Inflammatory macrophage treated with lipopolysaccharide for 4 hours (primary cell): ENCODE measurements at regions not wholly inside any gene's neighbourhood (a gene's known extent, or its start where the extent isn't known, plus 50 kb on each side); places are given as distances from the start of the nearest gene placed in this dataset.

Source experiments
- DNase-seq: peaks from one replicate; pipeline ENCODE4 v3.0.0-alpha.2; 2020

DNA sequence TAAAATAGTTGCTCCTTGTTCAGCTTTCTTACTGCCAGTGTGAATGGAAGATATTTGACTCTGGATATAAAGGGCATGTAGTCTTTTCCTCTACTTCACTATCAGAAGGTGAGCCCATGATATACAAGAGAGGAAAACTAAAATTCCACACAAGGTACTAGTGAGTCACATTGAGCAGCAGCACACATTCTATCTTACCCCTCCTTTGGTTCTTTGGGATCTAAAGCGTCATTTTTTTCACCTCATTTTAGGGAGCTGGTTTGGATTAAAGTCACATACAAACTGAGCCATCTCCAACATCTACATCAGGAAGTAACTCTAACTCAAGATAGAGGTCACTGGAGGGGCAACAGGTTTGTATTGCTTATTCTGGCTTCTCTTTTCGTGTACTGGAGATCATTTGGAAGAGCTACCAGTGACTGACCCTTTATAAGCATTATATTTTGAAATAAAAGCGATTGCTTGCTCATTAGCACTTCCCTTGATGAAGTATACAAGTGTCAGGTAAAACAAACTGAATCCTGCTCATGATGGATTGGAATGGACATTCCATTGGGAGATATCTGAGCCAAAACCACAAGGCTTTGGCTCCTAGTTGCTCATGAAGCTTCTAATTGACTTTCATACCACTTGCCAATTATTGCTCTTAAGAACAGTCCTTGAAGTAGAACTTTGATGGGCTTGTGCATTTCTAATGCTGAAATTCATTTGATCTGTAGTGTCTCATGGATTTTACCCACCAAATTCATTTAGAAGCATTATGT lies 124.1 kb downstream of the SPCS3 start:
- DNase-seq = no peak

DNA sequence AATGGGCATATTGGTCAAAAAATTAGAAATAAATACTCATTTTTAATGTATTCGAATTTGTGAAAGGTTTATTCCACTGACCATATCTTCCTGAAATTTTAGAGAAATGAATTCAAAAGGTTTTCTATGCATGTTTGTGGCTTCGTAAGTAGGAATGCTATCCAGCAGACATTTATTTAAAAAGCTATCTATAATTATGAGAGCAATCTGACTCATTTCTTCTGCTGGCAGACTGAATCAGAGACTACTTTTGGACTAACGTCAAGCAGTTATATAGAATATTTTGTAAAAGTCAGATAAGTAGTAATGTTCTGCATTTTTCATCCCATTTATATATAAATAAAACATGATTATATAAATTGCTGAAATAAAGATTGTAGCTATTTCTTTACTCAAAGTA lies 125.0 kb downstream of the SPCS3 start:
- DNase-seq = no peak

DNA sequence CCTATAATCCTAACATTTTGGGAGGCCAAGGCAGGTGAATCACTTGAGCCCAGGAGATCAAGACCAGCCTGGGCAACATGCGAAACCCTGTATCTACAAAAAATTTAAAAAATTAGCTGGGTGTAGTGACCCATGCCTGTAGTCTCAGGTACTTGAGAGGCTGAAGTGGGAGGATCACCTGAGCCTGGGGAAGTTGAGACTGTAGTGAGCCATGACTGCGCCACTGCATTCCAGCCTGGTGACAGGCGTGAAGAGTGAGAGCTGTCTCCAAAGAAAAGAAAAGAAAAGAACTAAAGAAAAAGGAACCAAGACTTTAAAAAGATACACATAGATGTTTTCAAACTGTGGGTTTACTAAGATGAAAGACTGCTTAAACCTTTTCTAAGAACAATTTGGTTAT lies 129.0 kb downstream of the SPCS3 start:
- DNase-seq = no peak

GRCh38 chr4:176451443-176451842 lies 131.7 kb downstream of the SPCS3 start:
- DNase-seq = no peak

GRCh38 chr4:176453079-176453478 lies 133.3 kb downstream of the SPCS3 start:
- no peak for DNase-seq

DNA sequence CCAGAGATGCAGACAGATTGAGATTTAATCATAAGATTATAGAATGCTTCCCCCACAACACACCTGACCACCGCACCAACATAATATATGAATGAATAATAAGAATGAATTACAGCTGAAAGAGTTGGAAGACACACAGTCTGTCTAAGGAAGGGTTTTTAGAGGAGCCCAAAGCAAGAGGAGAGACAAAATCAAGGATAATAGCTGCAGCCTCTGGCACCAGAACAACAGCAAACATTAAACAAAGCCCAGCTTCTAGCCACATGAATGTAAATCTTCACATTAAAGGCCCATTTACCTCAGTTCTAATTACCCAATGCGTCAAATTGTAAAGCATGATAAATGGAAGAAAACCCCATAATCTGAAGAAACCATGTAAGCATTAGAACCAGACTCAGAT lies 133.9 kb downstream of the SPCS3 start:
- no peak for DNase-seq

GRCh38 chr4:176464748-176465147 lies 145.0 kb downstream of the SPCS3 start:
- no peak for DNase-seq

- DNase-seq = no peak
These were observed 147.2 kb downstream of the SPCS3 start for GRCh38 chr4:176467001-176467400.

- DNase-seq = no peak
These were observed 149.8 kb downstream of the SPCS3 start for GRCh38 chr4:176469546-176469945.

DNA sequence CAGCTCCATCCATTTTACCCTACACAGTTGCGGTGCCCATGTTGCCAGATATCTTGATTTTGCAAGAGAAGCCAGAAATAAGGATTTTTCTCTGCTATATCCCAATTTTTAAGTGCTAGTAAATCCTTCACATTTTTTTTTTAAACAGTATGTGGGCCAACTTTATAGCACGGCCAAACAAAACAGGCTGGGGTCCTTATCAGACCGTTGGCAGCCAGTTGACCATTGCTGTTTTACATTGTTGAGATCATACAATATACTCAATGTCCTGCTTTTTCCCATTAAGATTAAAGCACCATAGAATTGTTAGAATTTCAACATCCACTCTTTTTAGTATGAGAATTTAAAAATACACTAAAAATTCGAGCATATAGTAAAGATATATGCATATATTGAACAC lies 150.9 kb downstream of the SPCS3 start:
- no peak for DNase-seq

- DNase-seq = no peak
These were observed 155.3 kb downstream of the SPCS3 start for GRCh38 chr4:176475067-176475466.

GRCh38 chr4:176478076-176478475 lies 158.3 kb downstream of the SPCS3 start:
- no peak for DNase-seq

GRCh38 chr4:176479767-176480166 lies 160.0 kb downstream of the SPCS3 start:
- DNase-seq = no peak

GRCh38 chr4:176482972-176483371 lies 163.2 kb downstream of the SPCS3 start:
- DNase-seq = no peak

DNA sequence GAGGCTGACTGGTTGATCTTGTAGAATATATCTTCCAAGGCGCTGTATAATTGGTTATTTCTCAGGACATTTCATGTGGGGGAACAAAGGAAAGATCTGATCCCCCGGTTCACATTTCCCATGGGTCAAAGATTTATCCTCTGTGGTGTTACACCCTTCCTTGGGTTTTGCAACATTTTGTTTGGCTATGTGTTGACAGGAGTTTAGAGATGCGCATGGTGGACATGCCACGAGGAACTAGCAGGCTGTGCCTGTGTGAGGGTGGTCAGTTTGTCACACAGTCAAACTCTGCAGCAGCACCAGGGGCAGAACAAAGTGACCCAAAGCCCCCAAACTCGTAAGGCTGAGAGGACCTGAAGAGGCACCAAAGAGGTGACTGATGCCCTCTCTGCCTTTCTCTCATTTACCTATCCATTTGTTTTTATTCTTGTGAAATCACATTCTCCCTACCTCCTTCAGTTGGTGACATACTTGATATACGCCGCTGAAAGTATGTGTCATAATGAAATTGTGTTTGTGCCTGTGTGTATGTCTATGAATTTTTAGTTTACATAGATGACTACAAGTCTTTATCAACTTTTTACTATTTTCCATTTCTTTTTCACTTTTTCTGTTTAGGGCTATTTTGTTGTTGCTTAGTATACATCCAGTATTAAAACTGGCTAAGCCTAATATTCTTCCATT lies 164.7 kb downstream of the SPCS3 start:
- no peak for DNase-seq

- DNase-seq = no peak
These were observed 169.2 kb downstream of the SPCS3 start for GRCh38 chr4:176489001-176489400.

- peak; percentile 8 for DNase-seq
These were observed 173.0 kb downstream of the SPCS3 start for GRCh38 chr4:176492646-176493302.

DNA sequence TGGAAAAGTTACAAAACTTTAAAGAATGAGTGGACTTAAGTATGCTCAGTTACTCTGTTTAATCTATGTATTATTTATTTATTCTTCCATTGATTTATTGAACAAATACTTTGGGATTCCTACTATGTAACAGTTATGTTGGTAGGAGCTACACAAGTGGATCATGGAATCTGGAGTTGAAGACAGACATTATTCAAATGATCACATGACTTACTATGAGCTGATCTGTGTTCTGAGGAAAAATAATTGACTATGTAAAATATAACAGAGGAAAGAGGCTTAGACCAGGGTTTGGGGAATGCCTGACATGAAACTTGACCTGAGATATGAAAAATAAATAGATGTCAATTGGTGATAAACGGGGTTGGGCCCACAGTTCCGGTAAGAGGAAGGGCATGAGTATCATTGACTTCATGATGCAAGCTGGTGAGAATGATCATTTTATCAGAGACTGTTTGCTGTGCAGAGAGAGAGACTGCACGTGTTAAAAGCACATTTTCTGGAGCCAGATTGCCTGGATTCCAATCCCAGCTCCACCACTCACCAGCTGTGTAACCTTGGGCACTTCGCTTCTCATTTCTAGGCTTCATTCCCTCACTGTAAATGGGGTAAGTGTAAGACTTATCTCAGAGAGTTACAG lies 179.0 kb downstream of the SPCS3 start:
- no peak for DNase-seq

DNA sequence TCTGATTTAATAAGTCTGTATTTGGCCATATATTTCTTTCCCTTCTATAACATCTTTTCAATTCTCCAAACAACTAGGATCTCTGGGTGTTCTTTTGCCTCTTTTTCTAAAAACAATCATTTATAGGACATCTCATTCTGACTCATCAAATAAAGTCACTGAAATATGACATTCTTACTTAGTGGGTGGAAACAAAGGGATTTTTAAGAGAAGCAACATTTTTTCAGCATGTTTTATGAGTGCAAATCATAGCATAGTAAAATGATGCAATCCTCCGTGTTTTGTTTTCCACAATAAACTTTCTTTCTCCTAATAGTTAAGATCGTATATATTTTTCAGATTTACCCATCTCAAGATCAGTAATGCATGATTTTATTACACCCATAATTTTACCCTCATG lies 179.8 kb downstream of the SPCS3 start:
- no peak for DNase-seq

DNA sequence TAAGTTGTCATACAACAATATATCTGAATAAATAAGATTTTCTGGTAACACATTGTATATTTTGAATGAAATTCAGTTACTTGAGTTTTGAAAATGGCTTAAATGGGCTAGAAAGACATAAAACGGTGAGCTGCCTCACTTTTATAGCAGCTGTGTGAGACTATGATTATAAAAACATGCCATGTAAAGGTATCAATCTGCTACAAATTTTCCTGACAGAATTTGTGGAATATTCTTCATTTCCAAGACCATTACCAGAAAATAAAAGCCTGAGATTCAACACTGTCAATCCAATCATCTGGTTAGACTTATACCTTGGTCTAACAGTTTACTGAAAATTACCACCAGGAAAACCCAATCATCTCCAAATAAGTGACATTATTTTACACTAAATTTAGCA lies 181.1 kb downstream of the SPCS3 start:
- DNase-seq = no peak

- DNase-seq = no peak
These were observed 184.4 kb downstream of the SPCS3 start for GRCh38 chr4:176504118-176504517.

DNA sequence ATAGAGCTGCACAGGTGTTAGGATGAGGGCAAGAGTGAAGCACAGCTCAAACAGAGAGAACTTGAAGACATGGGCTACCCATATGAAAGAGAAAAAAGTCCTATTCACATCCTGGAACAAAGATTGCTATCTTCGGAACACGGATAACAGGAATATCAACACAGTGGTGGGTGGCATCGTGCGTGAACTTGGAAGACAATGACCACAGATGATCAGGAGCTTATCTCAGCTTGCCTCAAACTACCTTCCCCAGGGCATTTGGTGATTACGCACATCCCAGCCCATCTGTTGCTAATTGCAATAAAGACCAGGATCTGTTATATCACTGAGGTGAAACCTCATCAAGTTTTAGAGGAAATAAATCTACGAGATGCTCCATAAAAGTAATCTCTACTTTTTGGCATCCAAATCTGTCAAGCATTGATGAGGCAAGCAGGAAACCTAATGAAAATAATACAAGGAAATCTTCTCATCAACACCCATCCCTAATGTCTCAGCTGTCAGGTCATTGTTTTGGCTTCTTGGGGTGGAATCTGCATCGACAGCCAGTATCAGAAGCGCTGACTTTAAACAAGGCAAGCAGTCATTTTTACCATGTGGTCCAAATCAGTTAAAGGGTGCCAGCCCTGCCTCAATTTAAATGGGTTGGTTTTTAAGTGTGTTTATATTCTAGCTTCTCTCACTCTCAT lies 188.2 kb downstream of the SPCS3 start:
- DNase-seq = no peak

DNA sequence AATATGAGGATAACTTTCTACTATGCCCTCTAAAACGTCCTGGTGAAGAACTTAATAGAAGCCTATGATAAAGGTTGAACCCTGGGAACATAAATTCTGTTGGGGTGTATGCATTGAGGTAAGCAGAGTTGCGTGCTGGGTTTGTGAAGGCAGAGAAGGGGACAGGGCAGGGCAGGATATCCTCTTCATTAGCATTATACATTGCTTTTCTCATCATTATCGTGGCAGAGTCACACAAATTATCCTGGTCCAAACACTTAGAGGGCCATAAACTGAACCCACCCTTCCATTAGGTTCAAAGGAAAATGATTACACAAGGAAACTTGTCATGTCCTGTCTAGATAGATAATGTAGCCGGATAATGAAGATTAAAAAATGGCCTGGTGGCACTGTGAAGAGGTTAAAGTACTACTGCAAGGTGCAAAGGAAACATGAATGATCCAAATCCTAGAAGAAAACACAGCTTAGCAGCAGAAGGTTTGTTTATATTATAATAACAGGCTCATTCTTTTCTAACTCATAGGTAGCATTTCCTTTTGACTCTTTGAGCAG lies 189.1 kb downstream of the SPCS3 start:
- DNase-seq = no peak
